HepG2 (cell line): ENCODE measurements at regions not wholly inside any gene's neighbourhood (a gene's known extent, or its start where the extent isn't known, plus 50 kb on each side); places are given as distances from the start of the nearest gene placed in this dataset.

Experiments used
- ATAC-seq: fragments of 200-7000 bp; cut with Tn5 transposase; 3 replicates; pipeline ENCODE4 v1.9.1; 2020; ENCODE audit warnings: mild to moderate bottlenecking, moderate library complexity
- BruUV-seq: library from RNA; stranded (reverse); fragments of 400-500 nt; replicated peaks from 2 replicates; lab custom pipeline; 2021; lab: Mats Ljungman, UMichigan
- CTCF ChIA-PET: fragments of 300-600 bp; formaldehyde crosslinking; extraction: SDS; loops from one replicate; lab custom pipeline; 2021; ENCODE audit warnings: low total read pairs, inconsistent platforms, low intra/inter-chr PET ratio; lab: Yijun Ruan, JAX
- POLR2A ChIA-PET: fragments of 350-600 bp; sonication (Branson Sonifier 250); formaldehyde crosslinking; loops from one replicate; lab custom pipeline; 2020; ENCODE audit warnings: antibody characterized with exemption, inconsistent platforms; lab: Yijun Ruan, JAX
- DNase-seq: peaks from one replicate; pipeline ENCODE4 v3.0.0-alpha.2; 2015; ENCODE audit warnings: low spot score
- FAIRE-seq: peaks from 3 replicates; lab custom pipeline; 2011; peaks lifted over from hg19 to GRCh38; lab: Jason Lieb, UNC
- H2AFZ ChIP-seq: one replicate; pipeline ENCODE4 v1.6.1; 2011; ENCODE audit warnings: low read length, inconsistent platforms
- H3K27ac ChIP-seq: fragments of 300-600 bp; 3 replicates; pipeline ENCODE4 v1.8.0; 2011; ENCODE audit warnings: mixed run types, mild to moderate bottlenecking, mixed read lengths, low read length, inconsistent platforms; ENCODE audit not compliant: insufficient read depth; ENCODE audit errors: extremely low read length
- H3K27me3 ChIP-seq, 2 experiments: fragments of 200-600 bp in 1 of 2; 2 replicates in 1 of 2; 3 replicates in 1 of 2; pipeline versions ENCODE4 v1.6.0 to v1.8.0; 2011; ENCODE audit warnings: low read length in 2 of 2, mild to moderate bottlenecking in 2 of 2, moderate library complexity in 2 of 2, inconsistent platforms in 1 of 2; ENCODE audit not compliant: insufficient read depth in 2 of 2, control insufficient read depth in 1 of 2
- H3K36me3 ChIP-seq, 2 experiments: fragments of 200-600 bp in 1 of 2; replicated peaks in 1 of 2; 2 replicates in 1 of 2; 3 replicates in 1 of 2; pipeline versions ENCODE4 v1.5.1 to v1.8.0; 2011; ENCODE audit warnings: low read length in 2 of 2, inconsistent platforms in 1 of 2; ENCODE audit not compliant: insufficient read depth in 2 of 2, control insufficient read depth in 1 of 2
- H3K4me1 ChIP-seq: 2 replicates; pipeline ENCODE4 v1.5.1; 2012; ENCODE audit warnings: low read length, inconsistent platforms; ENCODE audit not compliant: insufficient read depth
- H3K4me2 ChIP-seq: 2 replicates; pipeline ENCODE4 v1.6.0; 2011; ENCODE audit warnings: low read depth, low read length, inconsistent platforms
- H3K4me3 ChIP-seq, 3 experiments: fragments of 200-600 bp in 1 of 3; sonication (generic), shearing (Covaris generic) in 1 of 3; replicated peaks in 1 of 3; 2 replicates each; pipeline ENCODE4 v1.5.1; 2011 to 2016; ENCODE audit warnings: low read length in 3 of 3, inconsistent platforms in 2 of 3, low read depth in 2 of 3, mild to moderate bottlenecking in 2 of 3, control low read depth in 1 of 3, mixed read lengths in 1 of 3; ENCODE audit not compliant: insufficient read depth in 1 of 3
- H3K79me2 ChIP-seq: one replicate; pipeline ENCODE4 v1.6.1; 2011; ENCODE audit warnings: low read length, inconsistent platforms; ENCODE audit not compliant: insufficient read depth
- H3K9ac ChIP-seq: 2 replicates; pipeline ENCODE4 v1.6.0; 2011; ENCODE audit warnings: mild to moderate bottlenecking, low read depth, low read length, inconsistent platforms; ENCODE audit not compliant: insufficient read depth
- H3K9me3 ChIP-seq: 2 replicates; pipeline ENCODE4 v1.5.1; 2012; ENCODE audit warnings: mild to moderate bottlenecking, low read length
- H4K20me1 ChIP-seq: 2 replicates; pipeline ENCODE4 v1.6.0; 2011; ENCODE audit warnings: inconsistent platforms, mild to moderate bottlenecking, low read length, moderate library complexity; ENCODE audit not compliant: insufficient read depth
- FOXC1 ChIP-seq: sonication (generic); formaldehyde crosslinking; IDR thresholded peaks from 2 replicates; pipeline ENCODE4 v1.8.0; 2022; ENCODE audit warnings: mild to moderate bottlenecking, missing genetic modification reagents, borderline replicate concordance
- GTF3A ChIP-seq: sonication (generic); formaldehyde crosslinking; conservative IDR thresholded peaks from 2 replicates; pipeline ENCODE4 v1.4.0; 2020; ENCODE audit warnings: mild to moderate bottlenecking, missing genetic modification reagents
- KDM2A ChIP-seq: sonication (generic); formaldehyde crosslinking; IDR thresholded peaks from 2 replicates; pipeline ENCODE4 v1.4.0; 2020; ENCODE audit warnings: low read depth, missing genetic modification reagents, borderline replicate concordance
- MAFK ChIP-seq, 2 experiments: IDR thresholded peaks in 1 of 2; conservative IDR thresholded peaks in 1 of 2; 2 replicates each; pipeline ENCODE4 v1.6.1; 2011; ENCODE audit warnings: improper control_type of control experiment in 2 of 2, low read length in 2 of 2
- TCF7L2 ChIP-seq: IDR thresholded peaks from 2 replicates; pipeline ENCODE4 v1.6.1; 2011; ENCODE audit warnings: mild to moderate bottlenecking, low read depth, low read length, moderate library complexity
- TERF1 ChIP-seq: sonication (generic); formaldehyde crosslinking; IDR thresholded peaks from 2 replicates; pipeline ENCODE4 v1.8.0; 2022; ENCODE audit warnings: mild to moderate bottlenecking, missing genetic modification reagents, moderate library complexity
- ZFAT ChIP-seq: sonication (generic); formaldehyde crosslinking; conservative IDR thresholded peaks from 2 replicates; pipeline ENCODE4 v1.8.1; 2023; ENCODE audit warnings: missing genetic modification reagents, inconsistent platforms
- WGBS: methylation state at CpG from one replicate; pipeline ENCODE4 v1.1.6; 2017; ENCODE audit warnings: low lambda C conversion rate; 5-methylcytosine and 5-hydroxymethylcytosine counted together
- in situ Hi-C: cut with HindIII; loops from 2 replicates; pipeline ENCODE4 v1.10.0; 2017; ENCODE audit warnings: low pct_unique_long_range_greater_than_20kb; ENCODE audit not compliant: extremely low pct_ligation_motif_present
- intact Hi-C: fragments of 100-400 bp; cut with micrococcal nuclease; formaldehyde crosslinking; loops from one replicate; pipeline ENCODE4 v1.10.0; 2022; ENCODE audit not compliant: unreplicated experiment
- TF ChIP-seq, protein P1 (sequence below): fragments of 450-650 bp; IDR thresholded peaks from 2 replicates; pipeline ENCODE4 v1.6.1; 2016
- TF ChIP-seq, protein P2 (sequence below): sonication (generic); formaldehyde crosslinking; IDR thresholded peaks from 2 replicates; pipeline ENCODE4 v1.9.0; 2022; ENCODE audit warnings: low read depth, missing genetic modification reagents

- Histone ChIP-seq H3K9me3 (peaks cover 74% of the 10 kb centered on the region), H3K4me3 (no peak overlapping the region), H3K9ac (no peak overlapping the region), H3K4me2 (no peak overlapping the region), H2AFZ (no peak overlapping the region), H3K79me2 (no peaks in the 10 kb centered on the region), H3K27ac (no peak overlapping the region), H3K36me3 (no peaks in the 10 kb centered on the region), H3K27me3 (no peaks in the 10 kb centered on the region; a peak in 1 of 5 replicates), H3K4me1 (no peaks in the 10 kb centered on the region), H4K20me1 (no peaks in the 10 kb centered on the region)
- DNase-seq: no peak
- ChIA-PET POLR2A (no interaction called here), CTCF (no interaction called here)
- BruUV-seq: no TSS peak
- intact Hi-C loops: no loop called here
- TF ChIP-seq KDM2A (CRISPR knock-in tag) (no peak), FOXC1 (CRISPR knock-in tag) (no peak), TERF1 (CRISPR knock-in tag) (no peak), TCF7L2 (no peak)
- 0% methylated on average over 1 of the region's 1 CpG for WGBS
- in situ Hi-C loops: no loop called here
- no peak for ATAC-seq
- FAIRE-seq: no peak
These were observed 633.6 kb upstream of the FAT3 start for GRCh38 chr11:91591021-91591420.

DNA sequence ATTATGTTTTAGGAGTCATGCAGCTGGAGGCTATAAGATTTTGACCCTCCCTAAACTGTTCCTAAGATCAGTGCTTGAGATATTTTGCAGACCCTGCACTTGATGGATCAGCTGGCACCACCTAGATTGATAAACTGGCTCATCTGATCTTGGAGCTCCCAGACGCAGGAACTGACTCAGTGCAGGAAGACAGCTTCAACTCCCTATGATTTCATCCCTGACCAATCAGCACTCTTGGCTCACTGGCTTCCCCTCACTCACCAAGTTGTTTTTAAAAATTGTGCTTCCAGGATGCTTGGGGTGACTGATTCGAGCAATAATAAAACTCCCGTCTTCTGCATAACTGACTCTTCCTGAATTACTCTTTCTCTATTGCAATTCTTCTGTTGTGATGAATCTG lies 637.5 kb upstream of the FAT3 start:
- DNase-seq (no peak), ATAC-seq (no peak), FAIRE-seq (no peak)
- Histone ChIP-seq H3K4me2 (no peak overlapping the region), H3K79me2 (no peaks in the 10 kb centered on the region), H3K9me3 (peaks cover 68% of the 10 kb centered on the region), H3K4me3 (no peak overlapping the region), H3K9ac (no peak overlapping the region), H2AFZ (no peak overlapping the region), H4K20me1 (no peaks in the 10 kb centered on the region), H3K27ac (no peak overlapping the region), H3K36me3 (no peaks in the 10 kb centered on the region), H3K27me3 (no peaks in the 10 kb centered on the region), H3K4me1 (no peaks in the 10 kb centered on the region)
- 22% methylated on average over 3 of the region's 3 CpGs for WGBS
- ChIA-PET CTCF (no interaction called here), POLR2A (no interaction called here)
- intact Hi-C loops: no loop called here
- no TSS peak for BruUV-seq
- TF ChIP-seq GTF3A (CRISPR knock-in tag) (no peak), MAFK (conservative IDR thresholded peaks at IDR 0.05 in 1 of 2, IDR thresholded peaks at IDR 0.05 in 1 of 2; ENCODE audit: low read length in 2 of 2) (no peak), ZFAT (CRISPR knock-in tag) (no peak)
- TF ChIP-seq, protein P1, sequence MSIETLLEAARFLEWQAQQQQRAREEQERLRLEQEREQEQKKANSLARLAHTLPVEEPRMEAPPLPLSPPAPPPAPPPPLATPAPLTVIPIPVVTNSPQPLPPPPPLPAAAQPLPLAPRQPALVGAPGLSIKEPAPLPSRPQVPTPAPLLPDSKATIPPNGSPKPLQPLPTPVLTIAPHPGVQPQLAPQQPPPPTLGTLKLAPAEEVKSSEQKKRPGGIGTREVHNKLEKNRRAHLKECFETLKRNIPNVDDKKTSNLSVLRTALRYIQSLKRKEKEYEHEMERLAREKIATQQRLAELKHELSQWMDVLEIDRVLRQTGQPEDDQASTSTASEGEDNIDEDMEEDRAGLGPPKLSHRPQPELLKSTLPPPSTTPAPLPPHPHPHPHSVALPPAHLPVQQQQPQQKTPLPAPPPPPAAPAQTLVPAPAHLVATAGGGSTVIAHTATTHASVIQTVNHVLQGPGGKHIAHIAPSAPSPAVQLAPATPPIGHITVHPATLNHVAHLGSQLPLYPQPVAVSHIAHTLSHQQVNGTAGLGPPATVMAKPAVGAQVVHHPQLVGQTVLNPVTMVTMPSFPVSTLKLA: no peak
- TF ChIP-seq, protein P2, sequence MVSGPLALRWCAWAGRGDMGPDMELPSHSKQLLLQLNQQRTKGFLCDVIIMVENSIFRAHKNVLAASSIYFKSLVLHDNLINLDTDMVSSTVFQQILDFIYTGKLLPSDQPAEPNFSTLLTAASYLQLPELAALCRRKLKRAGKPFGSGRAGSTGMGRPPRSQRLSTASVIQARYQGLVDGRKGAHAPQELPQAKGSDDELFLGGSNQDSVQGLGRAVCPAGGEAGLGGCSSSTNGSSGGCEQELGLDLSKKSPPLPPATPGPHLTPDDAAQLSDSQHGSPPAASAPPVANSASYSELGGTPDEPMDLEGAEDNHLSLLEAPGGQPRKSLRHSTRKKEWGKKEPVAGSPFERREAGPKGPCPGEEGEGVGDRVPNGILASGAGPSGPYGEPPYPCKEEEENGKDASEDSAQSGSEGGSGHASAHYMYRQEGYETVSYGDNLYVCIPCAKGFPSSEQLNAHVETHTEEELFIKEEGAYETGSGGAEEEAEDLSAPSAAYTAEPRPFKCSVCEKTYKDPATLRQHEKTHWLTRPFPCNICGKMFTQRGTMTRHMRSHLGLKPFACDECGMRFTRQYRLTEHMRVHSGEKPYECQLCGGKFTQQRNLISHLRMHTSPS (CRISPR knock-in tag): no peak
- in situ Hi-C loops: no loop called here
